K562 (cell line): ENCODE measurements at regions not wholly inside any gene's neighbourhood (a gene's known extent, or its start where the extent isn't known, plus 50 kb on each side); places are given as distances from the start of the nearest gene placed in this dataset.

Experiments
- POLR2AphosphoS5 ChIP-seq: IDR thresholded peaks from 2 replicates; pipeline ENCODE4 v1.6.1; 2011; ENCODE audit warnings: mild to moderate bottlenecking, low read depth, low read length, moderate library complexity; ENCODE audit not compliant: control insufficient read depth, insufficient read depth
- ZZZ3 ChIP-seq: fragments of 450-650 bp; IDR thresholded peaks from 2 replicates; pipeline ENCODE4 v1.6.1; 2016; ENCODE audit warnings: antibody characterized with exemption, mild to moderate bottlenecking, moderate library complexity

DNA sequence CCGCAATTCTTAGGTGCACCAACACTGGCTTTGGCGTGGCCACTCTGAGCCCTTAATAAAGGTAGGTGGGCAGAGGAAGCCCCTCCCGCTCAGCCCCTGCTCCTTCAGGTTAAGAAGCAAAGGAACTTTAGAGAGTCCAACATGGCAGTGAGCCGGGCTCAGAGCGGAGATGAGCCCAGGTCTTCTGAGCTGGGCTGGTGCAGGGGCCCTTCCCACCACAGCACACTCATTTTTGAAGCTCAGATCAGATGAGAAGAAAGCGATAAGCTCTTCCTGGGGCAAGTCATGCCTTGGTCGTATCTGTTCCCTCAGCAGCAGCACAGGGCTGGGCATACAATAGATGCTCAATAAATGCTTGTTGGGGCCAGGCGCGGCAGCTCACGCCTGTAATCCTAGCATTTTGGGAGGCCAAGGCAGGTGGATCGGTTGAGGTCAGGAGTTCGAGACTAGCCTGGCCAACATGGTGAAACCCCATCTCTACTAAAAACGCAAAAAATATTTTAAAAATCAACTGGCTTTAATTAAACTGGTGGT, 51.1 kb upstream of the TARDBP start:
- no peak for TF ChIP-seq ZZZ3
- no peak for TF ChIP-seq POLR2AphosphoS5
